Thyroid gland (tissue), 4 donors: ENCODE measurements at regions not wholly inside any gene's neighbourhood (a gene's known extent, or its start where the extent isn't known, plus 50 kb on each side); places are given as distances from the start of the nearest gene placed in this dataset.

Source experiments
- DNase-seq, 2 donors: peaks; one replicate each; pipeline ENCODE4 v3.0.0-alpha.2; 2019
- H3K27ac ChIP-seq, 3 donors: fragments of 200-600 bp; sonication (generic); 1 replicate in 2 of 3; 2 replicates in 1 of 3; pipeline ENCODE4 v1.5.1; 2016 to 2019; ENCODE audit warnings: mild to moderate bottlenecking in 1 of 3, moderate library complexity in 1 of 3
- H3K27me3 ChIP-seq: fragments of 200-600 bp; sonication (generic); one replicate; pipeline ENCODE4 v1.5.1; 2019
- H3K36me3 ChIP-seq, 2 donors: fragments of 200-600 bp; sonication (generic); one replicate each; pipeline ENCODE4 v1.5.1; 2016 to 2019
- H3K4me1 ChIP-seq, 2 donors: fragments of 200-600 bp; sonication (generic); one replicate each; pipeline ENCODE4 v1.5.1; 2017 to 2019
- H3K4me3 ChIP-seq, 3 donors: fragments of 200-600 bp; sonication (generic); replicated peaks in 1 of 3; 1 replicate in 2 of 3; 2 replicates in 1 of 3; pipeline ENCODE4 v1.5.1; 2016; ENCODE audit warnings: mild to moderate bottlenecking in 1 of 3
- H3K9me3 ChIP-seq: fragments of 200-600 bp; sonication (generic); one replicate; pipeline ENCODE4 v1.5.1; 2017
- POLR2A ChIP-seq, 2 donors: fragments of 450-650 bp; IDR thresholded peaks; one replicate each; pipeline ENCODE4 v1.6.1; 2017; ENCODE audit warnings: antibody characterized with exemption in 2 of 2, mild to moderate bottlenecking in 2 of 2, moderate library complexity in 1 of 2
- WGBS, 2 donors: methylation state at CpG; one replicate each; pipeline ENCODE4 v1.1.5; 2017; 5-methylcytosine and 5-hydroxymethylcytosine counted together
- intact Hi-C: fragments of 100-400 bp; cut with DNase I; formaldehyde crosslinking; loops from one replicate; pipeline ENCODE4 v1.15.1; 2023
- TF ChIP-seq, protein P1 (sequence below), 6 experiments: fragments of 200-600 bp in 3 of 6; fragments of 450-650 bp in 3 of 6; sonication (generic) in 3 of 6; IDR thresholded peaks; one replicate each; pipeline ENCODE4 v1.5.1; 2016 to 2019; ENCODE audit warnings: antibody characterized with exemption in 6 of 6, mild to moderate bottlenecking in 2 of 6, inconsistent platforms in 1 of 6, moderate library complexity in 1 of 6

- TF ChIP-seq POLR2A (IDR thresholded peaks at IDR 0.05) = no peak
- TF ChIP-seq, protein P1, sequence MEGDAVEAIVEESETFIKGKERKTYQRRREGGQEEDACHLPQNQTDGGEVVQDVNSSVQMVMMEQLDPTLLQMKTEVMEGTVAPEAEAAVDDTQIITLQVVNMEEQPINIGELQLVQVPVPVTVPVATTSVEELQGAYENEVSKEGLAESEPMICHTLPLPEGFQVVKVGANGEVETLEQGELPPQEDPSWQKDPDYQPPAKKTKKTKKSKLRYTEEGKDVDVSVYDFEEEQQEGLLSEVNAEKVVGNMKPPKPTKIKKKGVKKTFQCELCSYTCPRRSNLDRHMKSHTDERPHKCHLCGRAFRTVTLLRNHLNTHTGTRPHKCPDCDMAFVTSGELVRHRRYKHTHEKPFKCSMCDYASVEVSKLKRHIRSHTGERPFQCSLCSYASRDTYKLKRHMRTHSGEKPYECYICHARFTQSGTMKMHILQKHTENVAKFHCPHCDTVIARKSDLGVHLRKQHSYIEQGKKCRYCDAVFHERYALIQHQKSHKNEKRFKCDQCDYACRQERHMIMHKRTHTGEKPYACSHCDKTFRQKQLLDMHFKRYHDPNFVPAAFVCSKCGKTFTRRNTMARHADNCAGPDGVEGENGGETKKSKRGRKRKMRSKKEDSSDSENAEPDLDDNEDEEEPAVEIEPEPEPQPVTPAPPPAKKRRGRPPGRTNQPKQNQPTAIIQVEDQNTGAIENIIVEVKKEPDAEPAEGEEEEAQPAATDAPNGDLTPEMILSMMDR (IDR thresholded peaks at IDR 0.05) = no peak
- no peaks in the 10 kb centered on the region for H3K36me3 ChIP-seq
- H3K4me1 ChIP-seq = peaks cover 11 to 12% of the 10 kb centered on the region in 2 donors
- H3K27ac ChIP-seq = no peak overlapping the region
- no peak overlapping the region for H3K4me3 ChIP-seq
- intact Hi-C loops = no loop called here
- H3K9me3 ChIP-seq = no peaks in the 10 kb centered on the region
- DNase-seq = no peak
- no peaks in the 10 kb centered on the region for H3K27me3 ChIP-seq
- WGBS, 2 donors = 45 to 52% methylated on average over 4 of the region's 4 CpGs
Measured at GRCh38 chr2:217261452-217261851, 401.6 kb upstream of the TNP1 start.

GRCh38 chr2:217260441-217261115, 400.7 kb upstream of the TNP1 start:
- no peak for TF ChIP-seq POLR2A (IDR thresholded peaks at IDR 0.05)
- TF ChIP-seq, protein P1 (IDR thresholded peaks at IDR 0.05) = no peak
- intact Hi-C loops = no loop called here
- Histone ChIP-seq H3K4me1 (peaks cover 13 to 20% of the 10 kb centered on the region in 2 donors), H3K36me3 (no peaks in the 10 kb centered on the region), H3K27me3 (no peaks in the 10 kb centered on the region), H3K27ac (no peak overlapping the region), H3K9me3 (no peaks in the 10 kb centered on the region), H3K4me3 (no peak overlapping the region)
- 83 to 89% methylated on average over 8 of the region's 8 CpGs for WGBS, 2 donors
- DNase-seq = no peak

DNA sequence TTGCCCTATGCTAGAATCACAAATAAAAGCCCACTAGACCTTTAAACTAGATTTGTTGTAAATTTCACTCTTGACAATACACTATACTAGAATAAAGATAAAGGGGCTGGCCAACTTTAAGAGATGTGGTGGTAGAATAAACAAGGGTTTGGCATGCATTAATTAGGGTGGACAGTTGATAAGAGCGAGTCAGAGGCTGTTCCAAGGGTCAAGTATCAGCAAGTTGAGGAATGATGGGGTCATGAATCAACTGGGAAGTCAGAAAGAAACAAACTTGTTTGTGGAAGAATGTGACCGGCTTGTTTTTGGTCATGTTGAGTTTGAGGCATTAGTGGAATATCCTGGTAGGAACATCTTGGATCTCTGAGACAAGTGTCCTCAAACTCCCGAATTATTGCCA, 398.3 kb upstream of the TNP1 start:
- Histone ChIP-seq H3K4me1 (peaks cover 10 to 20% of the 10 kb centered on the region in 2 donors), H3K4me3 (no peak overlapping the region), H3K36me3 (no peaks in the 10 kb centered on the region), H3K9me3 (no peaks in the 10 kb centered on the region), H3K27ac (no peak overlapping the region), H3K27me3 (no peaks in the 10 kb centered on the region)
- WGBS, 2 donors = 87 to 88% methylated on average over 3 of the region's 3 CpGs
- DNase-seq = no peak
- no peak for TF ChIP-seq POLR2A (IDR thresholded peaks at IDR 0.05)
- TF ChIP-seq, protein P1 (IDR thresholded peaks at IDR 0.05) = no peak
- intact Hi-C loops = no loop called here

DNA sequence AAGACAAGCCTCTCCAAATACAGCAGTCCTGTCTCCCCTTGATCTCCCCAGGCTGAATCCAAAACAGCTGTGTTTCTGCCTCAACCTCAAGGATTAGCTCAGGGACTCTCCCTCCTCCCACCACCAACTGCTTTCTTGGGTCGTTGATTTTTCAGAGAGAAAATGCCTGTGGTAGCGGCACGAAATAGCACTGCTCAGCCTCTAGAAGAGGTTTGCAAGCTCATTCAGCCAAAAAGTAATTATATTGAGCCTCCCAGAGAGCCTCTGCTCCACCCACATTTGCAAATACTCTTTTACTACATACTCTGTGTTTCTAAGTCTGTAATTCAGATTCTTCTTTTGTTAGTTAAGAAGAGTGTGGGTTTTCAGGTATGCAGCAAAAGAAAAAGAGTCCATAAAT, 396.4 kb upstream of the TNP1 start:
- Histone ChIP-seq H3K36me3 (no peaks in the 10 kb centered on the region), H3K27ac (peak overlapping the region; percentile 0 to 39 (median 10)), H3K4me3 (no peak overlapping the region), H3K9me3 (no peaks in the 10 kb centered on the region), H3K4me1 (peaks cover 6 to 14% of the 10 kb centered on the region in 2 donors), H3K27me3 (no peaks in the 10 kb centered on the region)
- intact Hi-C loops = no loop called here
- TF ChIP-seq, protein P1 (IDR thresholded peaks at IDR 0.05) = no peak
- no peak for TF ChIP-seq POLR2A (IDR thresholded peaks at IDR 0.05)
- peak; percentile 30 to 45 for DNase-seq
- 16 to 28% methylated on average over 3 of the region's 3 CpGs for WGBS, 2 donors

- no peak for DNase-seq
- no peak overlapping the region for H3K27ac ChIP-seq
- intact Hi-C loops = no loop called here
- no peaks in the 10 kb centered on the region for H3K36me3 ChIP-seq
- no peak for TF ChIP-seq POLR2A (IDR thresholded peaks at IDR 0.05)
- TF ChIP-seq, protein P1 (IDR thresholded peaks at IDR 0.05) = no peak
- H3K9me3 ChIP-seq = no peaks in the 10 kb centered on the region
- WGBS, 2 donors = 89 to 94% methylated on average over 2 of the region's 2 CpGs
- H3K4me1 ChIP-seq = peaks cover 6 to 24% of the 10 kb centered on the region in 2 donors
- no peak overlapping the region for H3K4me3 ChIP-seq
- no peaks in the 10 kb centered on the region for H3K27me3 ChIP-seq
Measured at GRCh38 chr2:217254111-217254510, 394.2 kb upstream of the TNP1 start.
